CD14-positive monocyte (primary cell): ENCODE measurements at regions not wholly inside any gene's neighbourhood (a gene's known extent, or its start where the extent isn't known, plus 50 kb on each side); places are given as distances from the start of the nearest gene placed in this dataset.

Experiments used
- DNase-seq, 3 donors: peaks; one replicate each; pipeline ENCODE4 v3.0.0-alpha.2; 2011 to 2022
- H2AFZ ChIP-seq: 2 replicates; pipeline ENCODE4 v1.6.0; 2012; ENCODE audit warnings: mild to moderate bottlenecking, low read depth, low read length, inconsistent platforms; ENCODE audit not compliant: insufficient read depth, poor library complexity, severe bottlenecking
- H3K27ac ChIP-seq, 2 donors: 1 replicate in 1 of 2; 2 replicates in 1 of 2; pipeline ENCODE4 v1.5.1; 2012 to 2013; ENCODE audit warnings: low read length in 2 of 2, control low read depth in 1 of 2, inconsistent platforms in 1 of 2, low read depth in 1 of 2, mild to moderate bottlenecking in 1 of 2
- H3K27me3 ChIP-seq, 2 donors: one replicate each; pipeline versions ENCODE4 v1.6.0 to v1.6.1; 2011 to 2013; ENCODE audit warnings: low read length in 2 of 2; ENCODE audit not compliant: control insufficient read depth in 2 of 2, insufficient read depth in 2 of 2
- H3K36me3 ChIP-seq, 2 donors: replicated peaks in 1 of 2; 1 replicate in 1 of 2; 2 replicates in 1 of 2; pipeline versions ENCODE4 v1.5.1 to v1.6.1; 2012 to 2013; ENCODE audit warnings: low read length in 2 of 2, control low read depth in 1 of 2, inconsistent platforms in 1 of 2, mild to moderate bottlenecking in 1 of 2; ENCODE audit not compliant: insufficient read depth in 2 of 2, control insufficient read depth in 1 of 2
- H3K4me1 ChIP-seq, 2 donors: 1 replicate in 1 of 2; 2 replicates in 1 of 2; pipeline versions ENCODE4 v1.5.1 to v1.6.1; 2012 to 2013; ENCODE audit warnings: low read length in 2 of 2, control low read depth in 1 of 2, inconsistent platforms in 1 of 2, mild to moderate bottlenecking in 1 of 2, moderate library complexity in 1 of 2; ENCODE audit not compliant: insufficient read depth in 2 of 2, control insufficient read depth in 1 of 2
- H3K4me2 ChIP-seq: replicated peaks from 2 replicates; pipeline ENCODE3; 2012; ENCODE audit warnings: low read length, moderate library complexity, mild to moderate bottlenecking; ENCODE audit not compliant: poor library complexity, severe bottlenecking; ENCODE audit errors: extremely low read depth
- H3K4me3 ChIP-seq, 3 experiments: fragments of 200-600 bp in 1 of 3; sonication (generic) in 1 of 3; replicated peaks in 1 of 3; 1 replicate in 2 of 3; 2 replicates in 1 of 3; pipeline ENCODE4 v1.5.1; 2011 to 2013; ENCODE audit warnings: low read length in 3 of 3, mild to moderate bottlenecking in 3 of 3, control low read depth in 2 of 3, low read depth in 2 of 3, inconsistent platforms in 1 of 3, moderate library complexity in 1 of 3
- H3K79me2 ChIP-seq: 2 replicates; pipeline ENCODE4 v1.6.0; 2012; ENCODE audit warnings: mild to moderate bottlenecking, control low read depth, inconsistent platforms, low read length, moderate library complexity; ENCODE audit not compliant: insufficient read depth
- H3K9ac ChIP-seq: 2 replicates; pipeline ENCODE4 v1.6.0; 2017; ENCODE audit warnings: low read length, mild to moderate bottlenecking; ENCODE audit not compliant: insufficient read depth, poor library complexity, severe bottlenecking
- H3K9me3 ChIP-seq, 2 donors: replicated peaks in 1 of 2; 1 replicate in 1 of 2; 2 replicates in 1 of 2; pipeline versions ENCODE4 v1.5.1 to v1.6.1; 2012 to 2013; ENCODE audit warnings: low read length in 2 of 2, control low read depth in 1 of 2; ENCODE audit not compliant: control insufficient read depth in 1 of 2, insufficient read depth in 1 of 2
- H4K20me1 ChIP-seq: 2 replicates; pipeline ENCODE4 v1.6.0; 2012; ENCODE audit warnings: mild to moderate bottlenecking, low read length, control low read depth, moderate library complexity; ENCODE audit not compliant: insufficient read depth
- H3K27ac Mint-ChIP-seq, 7 donors: one replicate each; pipeline ENCODE4 v1.8.0; 2020; ENCODE audit warnings: mild to moderate bottlenecking in 7 of 7, mixed read lengths in 7 of 7, moderate library complexity in 6 of 7, inconsistent platforms in 2 of 7
- H3K27me3 Mint-ChIP-seq, 3 donors: one replicate each; pipeline ENCODE4 v1.8.0; 2021 to 2022; ENCODE audit warnings: low read depth in 3 of 3, mild to moderate bottlenecking in 3 of 3, mixed read lengths in 3 of 3, moderate library complexity in 3 of 3, inconsistent platforms in 1 of 3
- H3K36me3 Mint-ChIP-seq, 2 donors: one replicate each; pipeline ENCODE4 v1.8.0; 2020; ENCODE audit warnings: mixed read lengths in 2 of 2, inconsistent platforms in 1 of 2, mild to moderate bottlenecking in 1 of 2
- H3K4me1 Mint-ChIP-seq: one replicate; pipeline ENCODE4 v1.8.0; 2020; ENCODE audit warnings: mild to moderate bottlenecking, mixed read lengths
- H3K4me3 Mint-ChIP-seq, 2 donors: one replicate each; pipeline ENCODE4 v1.8.0; 2020; ENCODE audit warnings: mild to moderate bottlenecking in 2 of 2, mixed read lengths in 2 of 2, moderate library complexity in 1 of 2
- H3K9me3 Mint-ChIP-seq, 7 donors: one replicate each; pipeline ENCODE4 v1.8.0; 2020 to 2022; ENCODE audit warnings: mixed read lengths in 7 of 7, mild to moderate bottlenecking in 6 of 7, moderate library complexity in 6 of 7, inconsistent platforms in 2 of 7
- WGBS: methylation state at CpG from one replicate; pipeline ENCODE4 v1.1.5; 2013; ENCODE audit warnings: missing lambda C conversion rate; ENCODE audit not compliant: insufficient coverage; 5-methylcytosine and 5-hydroxymethylcytosine counted together
- intact Hi-C, 2 donors: fragments of 100-400 bp; cut with micrococcal nuclease; formaldehyde crosslinking; loops; one replicate each; pipeline versions ENCODE4 v1.15.0 to v1.15.1; 2023
- TF ChIP-seq, protein P1 (sequence below): fragments of 200-600 bp; IDR thresholded peaks from one replicate; pipeline ENCODE4 v1.8.0; 2022; ENCODE audit warnings: antibody characterized with exemption, mild to moderate bottlenecking

DNA sequence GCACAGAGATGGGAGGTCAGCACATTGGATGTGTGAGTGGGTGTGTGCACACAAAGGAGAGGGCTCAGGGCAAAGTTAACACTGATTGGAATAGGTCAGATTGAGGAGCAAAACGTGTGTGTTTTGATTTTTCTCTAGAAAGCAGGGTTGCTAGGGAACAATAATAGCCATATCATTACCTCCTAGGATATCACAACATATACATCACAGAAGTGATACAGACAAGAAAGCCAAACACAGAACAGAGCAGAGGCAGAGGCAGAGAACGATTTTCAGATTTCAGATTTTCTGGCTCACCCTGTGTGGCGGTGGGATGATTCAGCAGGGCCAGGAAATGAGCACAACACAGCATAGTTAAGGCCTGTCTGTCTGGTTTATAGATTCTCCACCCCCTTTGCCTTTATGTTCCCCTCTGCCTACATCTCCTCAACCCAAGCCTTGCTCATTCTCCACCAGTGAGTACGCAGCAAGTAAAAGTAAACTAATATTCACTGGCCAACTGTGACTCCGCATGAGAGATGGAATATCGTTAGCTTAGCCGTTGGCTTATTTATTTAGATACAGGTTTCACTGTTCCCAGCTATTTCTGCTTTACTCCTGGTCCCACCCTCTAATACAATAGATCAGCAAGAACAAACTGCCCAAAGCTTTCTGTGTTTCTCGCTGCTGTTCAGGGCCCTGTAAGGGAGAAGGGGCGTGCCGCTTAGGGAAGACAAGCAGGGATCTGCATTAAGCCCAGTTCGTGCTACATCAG is 182.7 kb upstream of the TSC22D1 start:
- TF ChIP-seq, protein P1, sequence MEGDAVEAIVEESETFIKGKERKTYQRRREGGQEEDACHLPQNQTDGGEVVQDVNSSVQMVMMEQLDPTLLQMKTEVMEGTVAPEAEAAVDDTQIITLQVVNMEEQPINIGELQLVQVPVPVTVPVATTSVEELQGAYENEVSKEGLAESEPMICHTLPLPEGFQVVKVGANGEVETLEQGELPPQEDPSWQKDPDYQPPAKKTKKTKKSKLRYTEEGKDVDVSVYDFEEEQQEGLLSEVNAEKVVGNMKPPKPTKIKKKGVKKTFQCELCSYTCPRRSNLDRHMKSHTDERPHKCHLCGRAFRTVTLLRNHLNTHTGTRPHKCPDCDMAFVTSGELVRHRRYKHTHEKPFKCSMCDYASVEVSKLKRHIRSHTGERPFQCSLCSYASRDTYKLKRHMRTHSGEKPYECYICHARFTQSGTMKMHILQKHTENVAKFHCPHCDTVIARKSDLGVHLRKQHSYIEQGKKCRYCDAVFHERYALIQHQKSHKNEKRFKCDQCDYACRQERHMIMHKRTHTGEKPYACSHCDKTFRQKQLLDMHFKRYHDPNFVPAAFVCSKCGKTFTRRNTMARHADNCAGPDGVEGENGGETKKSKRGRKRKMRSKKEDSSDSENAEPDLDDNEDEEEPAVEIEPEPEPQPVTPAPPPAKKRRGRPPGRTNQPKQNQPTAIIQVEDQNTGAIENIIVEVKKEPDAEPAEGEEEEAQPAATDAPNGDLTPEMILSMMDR: no peak
- intact Hi-C loops: no loop called here
- Histone ChIP-seq H4K20me1 (no peaks in the 10 kb centered on the region), H3K9me3 (no peaks in the 10 kb centered on the region), H2AFZ (no peak overlapping the region), H3K27ac (no peak overlapping the region), H3K4me1 (no peaks in the 10 kb centered on the region), H3K27me3 (no peaks in the 10 kb centered on the region), H3K4me2 (no peak overlapping the region), H3K36me3 (no peaks in the 10 kb centered on the region), H3K4me3 (no peak overlapping the region), H3K79me2 (no peaks in the 10 kb centered on the region), H3K9ac (no peak overlapping the region)
- no peaks in the 10 kb centered on the region for H3K36me3 Mint-ChIP-seq
- WGBS: 75% methylated on average over 6 of the region's 11 CpGs
- H3K4me1 Mint-ChIP-seq: no peaks in the 10 kb centered on the region
- no peak for DNase-seq
- H3K27ac Mint-ChIP-seq: no peak overlapping the region
- H3K4me3 Mint-ChIP-seq: no peak overlapping the region
- peaks cover 0 to 8% (median 1%) of the 10 kb centered on the region in 3 donors for H3K27me3 Mint-ChIP-seq
- H3K9me3 Mint-ChIP-seq: peaks cover 0 to 1% (median 0%) of the 10 kb centered on the region in 7 donors

- Mint-ChIP-seq H3K9me3 (peaks cover 0 to 1% (median 0%) of the 10 kb centered on the region in 7 donors), H3K36me3 (no peaks in the 10 kb centered on the region), H3K27me3 (peaks cover 0 to 6% (median 1%) of the 10 kb centered on the region in 3 donors), H3K4me1 (no peaks in the 10 kb centered on the region), H3K27ac (no peak overlapping the region), H3K4me3 (no peak overlapping the region)
- no peaks in the 10 kb centered on the region for H3K36me3 ChIP-seq
- no peak overlapping the region for H2AFZ ChIP-seq
- no peaks in the 10 kb centered on the region for H3K9me3 ChIP-seq
- no peak for DNase-seq
- TF ChIP-seq, protein P1: no peak
- no peak overlapping the region for H3K4me2 ChIP-seq
- H3K4me1 ChIP-seq: no peaks in the 10 kb centered on the region
- intact Hi-C loops: no loop called here
- no peaks in the 10 kb centered on the region for H3K79me2 ChIP-seq
- no peaks in the 10 kb centered on the region for H4K20me1 ChIP-seq
- 92% methylated on average over 1 of the region's 3 CpGs for WGBS
- H3K27ac ChIP-seq: no peak overlapping the region
- no peak overlapping the region for H3K4me3 ChIP-seq
- no peaks in the 10 kb centered on the region for H3K27me3 ChIP-seq
- no peak overlapping the region for H3K9ac ChIP-seq
Measured at GRCh38 chr13:44757671-44758070, 181.5 kb upstream of the TSC22D1 start.
